K562 (cell line): ENCODE measurements at regions not wholly inside any gene's neighbourhood (a gene's known extent, or its start where the extent isn't known, plus 50 kb on each side); places are given as distances from the start of the nearest gene placed in this dataset.

Experiments
- ATAC-seq: fragments of 200-7000 bp; cut with Tn5 transposase; 3 replicates; pipeline ENCODE4 v1.9.1; 2020; ENCODE audit warnings: moderate library complexity
- BruUV-seq: library from RNA; stranded (reverse); fragments of 400-500 nt; replicated peaks from 2 replicates; lab custom pipeline; 2021; lab: Mats Ljungman, UMichigan
- CTCF ChIA-PET: fragments of 300-600 bp; formaldehyde crosslinking; extraction: SDS; loops from one replicate; lab custom pipeline; 2021; ENCODE audit warnings: low intra/inter-chr PET ratio; lab: Yijun Ruan, JAX
- POLR2A ChIA-PET: fragments of 300-600, 350-650 bp; sonication (Branson Sonifier 250); formaldehyde crosslinking; extraction: SDS; loops from one replicate; lab custom pipeline; 2021; ENCODE audit warnings: antibody characterized with exemption, inconsistent platforms; lab: Yijun Ruan, JAX
- DNase-seq, 4 experiments: peaks; one replicate each; pipeline versions ENCODE4 v3.0.0 to v3.0.0-alpha.2; 2011 to 2018; ENCODE audit warnings: low spot score in 3 of 4, mixed read lengths in 3 of 4; ENCODE audit errors: extremely low read depth in 1 of 4
- FAIRE-seq: peaks from 2 replicates; lab custom pipeline; 2011; peaks lifted over from hg19 to GRCh38; lab: Jason Lieb, UNC
- H2AFZ ChIP-seq: 2 replicates; pipeline ENCODE4 v1.6.0; 2011; ENCODE audit warnings: low read depth, low read length, control low read depth, inconsistent platforms
- H3K27ac ChIP-seq: fragments of 200-600 bp; 3 replicates; pipeline ENCODE4 v1.8.0; 2011; ENCODE audit warnings: low read depth, mild to moderate bottlenecking, control low read depth, inconsistent platforms, low read length, moderate library complexity, mixed read lengths; ENCODE audit errors: extremely low read depth
- H3K27me3 ChIP-seq, 2 experiments: fragments of 300-600 bp in 1 of 2; 2 replicates in 1 of 2; 3 replicates in 1 of 2; pipeline versions ENCODE4 v1.6.0 to v1.8.0; 2011; ENCODE audit warnings: inconsistent platforms in 2 of 2, low read length in 2 of 2, mild to moderate bottlenecking in 1 of 2, mixed read lengths in 1 of 2, moderate library complexity in 1 of 2; ENCODE audit not compliant: control insufficient read depth in 2 of 2, insufficient read depth in 2 of 2
- H3K36me3 ChIP-seq: fragments of 300-600 bp; 3 replicates; pipeline ENCODE4 v1.8.0; 2011; ENCODE audit warnings: mild to moderate bottlenecking, low read length, inconsistent platforms; ENCODE audit not compliant: control insufficient read depth, insufficient read depth
- H3K4me1 ChIP-seq, 2 experiments: fragments of 200-600 bp in 1 of 2; replicated peaks in 1 of 2; 2 replicates in 1 of 2; 3 replicates in 1 of 2; pipeline versions ENCODE4 v1.5.1 to v1.8.0; 2011; ENCODE audit warnings: inconsistent platforms in 2 of 2, low read length in 2 of 2, mild to moderate bottlenecking in 1 of 2, mixed read lengths in 1 of 2, moderate library complexity in 1 of 2; ENCODE audit not compliant: control insufficient read depth in 2 of 2, insufficient read depth in 2 of 2
- H3K4me2 ChIP-seq: 2 replicates; pipeline ENCODE4 v1.6.1; 2011; ENCODE audit warnings: low read length, control low read depth, inconsistent platforms, mixed read lengths; ENCODE audit not compliant: insufficient read depth
- H3K4me3 ChIP-seq: fragments of 200-600 bp; sonication (generic), shearing (Covaris generic); 2 replicates; pipeline ENCODE4 v1.5.1; 2016; ENCODE audit warnings: control low read depth, inconsistent platforms
- H3K79me2 ChIP-seq: fragments of 200-600 bp; 3 replicates; pipeline ENCODE4 v1.8.0; 2011; ENCODE audit warnings: low read length, inconsistent platforms; ENCODE audit not compliant: control insufficient read depth, insufficient read depth
- H3K9ac ChIP-seq, 2 experiments: 2 replicates each; pipeline versions ENCODE4 v1.6.0 to v1.6.1; 2011; ENCODE audit warnings: low read depth in 2 of 2, low read length in 2 of 2, control low read depth in 1 of 2, inconsistent platforms in 1 of 2, mild to moderate bottlenecking in 1 of 2, mixed read lengths in 1 of 2; ENCODE audit not compliant: insufficient read depth in 1 of 2
- H3K9me1 ChIP-seq: one replicate; pipeline ENCODE4 v1.6.0; 2011; ENCODE audit warnings: inconsistent platforms, mild to moderate bottlenecking, low read length, moderate library complexity; ENCODE audit not compliant: control insufficient read depth, insufficient read depth
- H3K9me3 ChIP-seq: replicated peaks from 2 replicates; pipeline ENCODE4 v1.5.1; 2011; ENCODE audit warnings: low read depth, low read length, inconsistent platforms; ENCODE audit not compliant: control insufficient read depth, insufficient read depth
- H4K20me1 ChIP-seq: replicated peaks from 2 replicates; pipeline ENCODE4 v1.6.1; 2011; ENCODE audit warnings: low read length, inconsistent platforms, mixed read lengths; ENCODE audit not compliant: control insufficient read depth, insufficient read depth
- BRF2 ChIP-seq: IDR thresholded peaks from 3 replicates; pipeline ENCODE4 v1.6.1; 2011; ENCODE audit warnings: borderline replicate concordance, mild to moderate bottlenecking; ENCODE audit not compliant: insufficient read length, insufficient read depth
- FOXM1 ChIP-seq, 2 experiments: fragments of 450-650 bp in 1 of 2; sonication (generic) in 1 of 2; formaldehyde crosslinking in 1 of 2; IDR thresholded peaks; 2 replicates each; pipeline versions ENCODE4 v1.6.1 to v1.9.0; 2017 to 2022; ENCODE audit warnings: low read depth in 2 of 2, mild to moderate bottlenecking in 2 of 2, missing genetic modification reagents in 1 of 2, moderate library complexity in 1 of 2
- GABPB1 ChIP-seq: sonication (generic); formaldehyde crosslinking; IDR thresholded peaks from 2 replicates; pipeline ENCODE4 v1.8.0; 2022; ENCODE audit warnings: mild to moderate bottlenecking, missing genetic modification reagents
- RUNX1 ChIP-seq: sonication (generic); IDR thresholded peaks from 2 replicates; pipeline ENCODE4 v1.6.1; 2016; ENCODE audit warnings: antibody characterized with exemption, low read depth
- SNIP1 ChIP-seq: fragments of 450-650 bp; IDR thresholded peaks from 2 replicates; pipeline ENCODE4 v1.7.1; 2017; ENCODE audit warnings: low read depth, mild to moderate bottlenecking
- ZC3H4 ChIP-seq: sonication (generic); formaldehyde crosslinking; IDR thresholded peaks from 2 replicates; pipeline ENCODE4 v1.9.0; 2021; ENCODE audit warnings: missing genetic modification reagents, borderline replicate concordance
- ZNF408 ChIP-seq: fragments of 250-450 bp; sonication (Bioruptor Pico); IDR thresholded peaks from 2 replicates; pipeline ENCODE4 v1.4.0; 2020; ENCODE audit warnings: low read depth, mild to moderate bottlenecking, moderate library complexity
- WGBS: fragments of 100-300 bp; shearing (Covaris generic); methylation state at CpG from one replicate; pipeline ENCODE4 v1.1.6; 2016; ENCODE audit warnings: low coverage, mixed read lengths; ENCODE audit not compliant: insufficient coverage; ENCODE audit errors: missing lambda C conversion rate; 5-methylcytosine and 5-hydroxymethylcytosine counted together
- in situ Hi-C: fragments of 300-500 bp; cut with MboI; formaldehyde crosslinking; loops from 4 replicates; pipeline ENCODE4 v1.15.0; 2018; ENCODE audit warnings: inconsistent platforms, mixed read lengths
- intact Hi-C: fragments of 100-400 bp; cut with micrococcal nuclease; formaldehyde crosslinking; loops from 2 replicates; pipeline ENCODE4 v1.14.2; 2022
- TF ChIP-seq, protein P1 (sequence below): fragments of 450-650 bp; formaldehyde crosslinking; IDR thresholded peaks from 2 replicates; pipeline ENCODE4 v1.4.0; 2020; ENCODE audit warnings: mild to moderate bottlenecking, moderate library complexity
- TF ChIP-seq, protein P2 (sequence below): IDR thresholded peaks from 2 replicates; pipeline ENCODE4 v1.6.1; 2014; ENCODE audit warnings: antibody characterized with exemption

DNA sequence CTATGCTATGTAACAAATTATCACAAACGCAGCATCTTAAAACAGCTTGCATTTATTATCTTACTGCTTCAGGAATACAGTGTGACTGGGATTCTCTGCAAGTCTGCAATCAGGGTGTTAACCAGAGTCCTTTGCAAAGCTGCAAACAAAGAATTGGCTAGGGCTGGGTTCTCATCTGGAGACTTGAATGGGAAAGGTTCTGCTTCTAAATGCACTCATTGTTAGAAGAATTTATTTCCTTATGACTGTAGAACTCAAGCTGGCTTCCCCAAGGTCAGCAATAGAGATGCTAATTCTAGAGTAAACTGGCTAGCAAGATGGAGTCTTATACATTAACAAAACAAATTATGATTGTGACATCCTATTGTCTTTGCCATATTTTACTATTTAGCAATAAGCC lies 673.7 kb downstream of the DIPK2A start:
- no peak overlapping the region for H3K4me2 ChIP-seq
- H3K4me3 ChIP-seq, result no peak overlapping the region
- H3K36me3 ChIP-seq, result no peaks in the 10 kb centered on the region
- H3K4me1 ChIP-seq, result no peaks in the 10 kb centered on the region
- H3K9me3 ChIP-seq, result no peaks in the 10 kb centered on the region
- intact Hi-C loops (no loop called here), in situ Hi-C loops (no loop called here)
- ATAC-seq, result no peak
- H4K20me1 ChIP-seq, result no peaks in the 10 kb centered on the region
- DNase-seq, result no peak
- H2AFZ ChIP-seq, result no peak overlapping the region
- CTCF ChIA-PET, result no interaction called here
- no peaks in the 10 kb centered on the region for H3K27me3 ChIP-seq
- WGBS, result 0% methylated on average over 1 of the region's 1 CpG
- no peaks in the 10 kb centered on the region for H3K9me1 ChIP-seq
- H3K27ac ChIP-seq, result no peak overlapping the region
- H3K9ac ChIP-seq, result no peak overlapping the region
- POLR2A ChIA-PET, result no interaction called here
- BruUV-seq, result no TSS peak
- no peaks in the 10 kb centered on the region for H3K79me2 ChIP-seq
- no peak for TF ChIP-seq SNIP1
- no peak for TF ChIP-seq BRF2
- FAIRE-seq, result no peak

GRCh38 chr3:144650380-144650779 lies 678.8 kb downstream of the DIPK2A start:
- intact Hi-C loops, result no loop called here
- POLR2A ChIA-PET, result no interaction called here
- BruUV-seq, result no TSS peak
- TF ChIP-seq GABPB1 (CRISPR knock-in tag) (no peak), ZNF408 (CRISPR knock-in tag) (no peak), FOXM1 (IDR thresholded peaks at IDR 0.05; ENCODE audit: low read depth) (no peak), FOXM1 (CRISPR knock-in tag; IDR thresholded peaks at IDR 0.05; ENCODE audit: low read depth) (no peak), RUNX1 (no peak), ZC3H4 (CRISPR knock-in tag) (no peak)
- TF ChIP-seq, protein P1, sequence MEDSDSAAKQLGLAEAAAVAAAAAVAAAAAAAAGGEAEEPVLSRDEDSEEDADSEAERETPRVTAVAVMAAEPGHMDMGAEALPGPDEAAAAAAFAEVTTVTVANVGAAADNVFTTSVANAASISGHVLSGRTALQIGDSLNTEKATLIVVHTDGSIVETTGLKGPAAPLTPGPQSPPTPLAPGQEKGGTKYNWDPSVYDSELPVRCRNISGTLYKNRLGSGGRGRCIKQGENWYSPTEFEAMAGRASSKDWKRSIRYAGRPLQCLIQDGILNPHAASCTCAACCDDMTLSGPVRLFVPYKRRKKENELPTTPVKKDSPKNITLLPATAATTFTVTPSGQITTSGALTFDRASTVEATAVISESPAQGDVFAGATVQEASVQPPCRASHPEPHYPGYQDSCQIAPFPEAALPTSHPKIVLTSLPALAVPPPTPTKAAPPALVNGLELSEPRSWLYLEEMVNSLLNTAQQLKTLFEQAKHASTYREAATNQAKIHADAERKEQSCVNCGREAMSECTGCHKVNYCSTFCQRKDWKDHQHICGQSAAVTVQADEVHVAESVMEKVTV (CRISPR knock-in tag), result no peak
- TF ChIP-seq, protein P2, sequence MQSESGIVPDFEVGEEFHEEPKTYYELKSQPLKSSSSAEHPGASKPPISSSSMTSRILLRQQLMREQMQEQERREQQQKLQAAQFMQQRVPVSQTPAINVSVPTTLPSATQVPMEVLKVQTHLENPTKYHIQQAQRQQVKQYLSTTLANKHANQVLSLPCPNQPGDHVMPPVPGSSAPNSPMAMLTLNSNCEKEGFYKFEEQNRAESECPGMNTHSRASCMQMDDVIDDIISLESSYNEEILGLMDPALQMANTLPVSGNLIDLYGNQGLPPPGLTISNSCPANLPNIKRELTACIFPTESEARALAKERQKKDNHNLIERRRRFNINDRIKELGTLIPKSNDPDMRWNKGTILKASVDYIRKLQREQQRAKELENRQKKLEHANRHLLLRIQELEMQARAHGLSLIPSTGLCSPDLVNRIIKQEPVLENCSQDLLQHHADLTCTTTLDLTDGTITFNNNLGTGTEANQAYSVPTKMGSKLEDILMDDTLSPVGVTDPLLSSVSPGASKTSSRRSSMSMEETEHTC, result no peak

More at GRCh38 chr3:144650380-144650779, 678.8 kb downstream of the DIPK2A start:
- Histone ChIP-seq H3K79me2 (no peaks in the 10 kb centered on the region), H3K4me1 (no peaks in the 10 kb centered on the region), H3K4me2 (no peak overlapping the region), H3K36me3 (no peaks in the 10 kb centered on the region), H3K27me3 (no peaks in the 10 kb centered on the region), H4K20me1 (no peaks in the 10 kb centered on the region), H3K9me3 (no peaks in the 10 kb centered on the region), H3K9me1 (no peaks in the 10 kb centered on the region), H3K9ac (no peak overlapping the region), H3K4me3 (no peak overlapping the region), H3K27ac (no peak overlapping the region), H2AFZ (no peak overlapping the region)
- in situ Hi-C loops, result no loop called here
- DNase-seq (no peak), ATAC-seq (no peak), FAIRE-seq (no peak)
- CTCF ChIA-PET, result no interaction called here
- WGBS, result 0% methylated on average over 5 of the region's 5 CpGs
